ENCODE measurements at regions not wholly inside any gene's neighbourhood (a gene's known extent, or its start where the extent isn't known, plus 50 kb on each side); places are given as distances from the start of the nearest gene placed in this dataset.
"Not testable (repeated sequence)": the region's sequence is repeated elsewhere in the genome, so short reads cannot be mapped to it uniquely, and the experiment has no call there.

DNA sequence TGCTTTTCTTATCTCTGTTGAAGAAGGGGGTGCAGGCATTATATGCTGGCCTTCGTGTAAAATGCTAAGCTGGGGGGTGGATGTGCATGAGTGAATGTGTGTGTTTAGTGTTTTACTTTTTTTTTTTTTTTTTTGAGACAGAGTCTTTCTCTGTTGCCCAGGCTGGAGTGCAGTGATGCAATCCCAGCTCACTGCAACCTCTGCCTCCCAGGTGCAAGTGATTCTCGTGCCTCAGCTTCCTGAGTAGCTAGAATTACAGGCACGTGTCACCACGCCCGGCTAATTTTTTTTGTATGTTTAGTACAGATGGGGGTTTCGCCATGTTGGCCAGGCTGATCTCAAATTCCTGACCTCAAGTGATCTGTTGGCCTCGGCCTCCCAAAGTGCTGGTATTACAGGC, 55.8 kb upstream of the SCAF4 start:
- 81% methylated on average over 7 of the region's 7 CpGs for WGBS
- not testable (repeated sequence) for H3K4me1 ChIP-seq (ENCODE audit: control insufficient read depth, insufficient read depth, low read depth, low read length); H3K27ac ChIP-seq (ENCODE audit: low read length, poor library complexity, severe bottlenecking); H2BK5ac ChIP-seq (ENCODE audit: low read depth, low read length, poor library complexity, severe bottlenecking); H2AFZ ChIP-seq (ENCODE audit: low read depth, low read length); DNase-seq; H2BK15ac ChIP-seq (ENCODE audit: low read depth, poor library complexity, severe bottlenecking); H3K9me3 ChIP-seq (ENCODE audit: control insufficient read depth, low read length); H3K14ac ChIP-seq (ENCODE audit: low read length in 2 of 2); H4K91ac ChIP-seq (ENCODE audit: low read length); H3K79me1 ChIP-seq (replicated peaks; ENCODE audit: low read length, poor library complexity, severe bottlenecking); H2AK5ac ChIP-seq (ENCODE audit: low read length, severe bottlenecking); H2BK120ac ChIP-seq (ENCODE audit: low read depth, low read length); H2BK12ac ChIP-seq (ENCODE audit: low read length in 2 of 2); H3K4ac ChIP-seq (ENCODE audit: low read depth in 1 of 2, low read length in 2 of 2); H3K36me3 ChIP-seq (ENCODE audit: control insufficient read depth in 1 of 2, insufficient read depth in 2 of 2, low read depth in 1 of 2, low read length in 2 of 2); H3K18ac ChIP-seq (ENCODE audit: low read depth in 1 of 2, low read length in 2 of 2); H4K8ac ChIP-seq (ENCODE audit: low read length); H3K4me3 ChIP-seq (ENCODE audit: insufficient read depth in 1 of 2, low read depth in 1 of 2, low read length in 2 of 2); H3K23ac ChIP-seq (ENCODE audit: low read length in 2 of 2); H3K4me2 ChIP-seq (ENCODE audit: low read length, poor library complexity, severe bottlenecking); H3K9ac ChIP-seq (ENCODE audit: low read length); H3K27me3 ChIP-seq (ENCODE audit: control insufficient read depth in 1 of 2, insufficient read depth in 1 of 2, low read length in 2 of 2)

DNA sequence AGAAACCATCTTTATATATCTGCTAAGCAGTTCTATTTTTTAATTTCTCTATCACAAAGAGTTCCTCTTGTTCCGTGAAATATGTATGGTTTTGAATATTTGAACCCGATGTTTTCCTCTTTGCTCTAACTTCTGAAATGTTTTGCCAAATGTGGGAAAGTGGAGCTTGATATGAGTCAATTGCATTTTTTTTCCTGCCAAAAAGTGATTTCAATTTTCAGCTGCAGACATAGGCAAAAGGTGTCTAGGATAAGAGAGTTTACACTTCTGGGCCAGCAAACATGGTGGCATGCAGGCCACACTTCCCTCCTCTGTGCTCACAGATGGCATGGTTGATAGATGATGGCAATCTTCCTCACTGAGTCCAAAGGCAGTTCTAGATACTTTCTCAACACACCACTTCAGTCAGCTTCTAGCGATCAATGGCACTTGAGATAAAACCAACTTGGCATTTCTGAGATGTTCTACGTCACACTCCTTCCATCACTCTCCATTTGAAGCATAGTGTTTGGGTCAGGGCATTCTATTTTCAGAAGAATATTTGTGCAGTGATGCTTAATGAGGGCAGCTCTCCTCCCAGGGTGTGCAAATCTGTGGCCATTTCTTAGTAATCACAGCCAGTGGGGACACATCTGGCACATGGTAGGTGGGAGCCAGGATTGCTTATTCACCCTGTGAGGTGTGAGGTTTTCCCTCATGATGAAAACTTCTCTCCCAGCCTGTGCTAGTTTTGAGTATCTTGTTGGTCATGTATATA, 54.4 kb upstream of the SCAF4 start:
- H2BK5ac ChIP-seq (ENCODE audit: low read depth, low read length, poor library complexity, severe bottlenecking) = no peak overlapping the region
- H3K36me3 ChIP-seq (ENCODE audit: control insufficient read depth in 1 of 2, insufficient read depth in 2 of 2, low read depth in 1 of 2, low read length in 2 of 2) = no peaks in the 10 kb centered on the region
- no peak overlapping the region for H3K27ac ChIP-seq (ENCODE audit: low read length, poor library complexity, severe bottlenecking)
- H3K79me1 ChIP-seq (replicated peaks; ENCODE audit: low read length, poor library complexity, severe bottlenecking) = no peaks in the 10 kb centered on the region
- no peak for DNase-seq
- H2BK15ac ChIP-seq (ENCODE audit: low read depth, poor library complexity, severe bottlenecking) = no peak overlapping the region
- 58% methylated on average over 3 of the region's 4 CpGs for WGBS
- peaks cover 1% of the 10 kb centered on the region for H3K4me1 ChIP-seq (ENCODE audit: control insufficient read depth, insufficient read depth, low read depth, low read length)
- no peak overlapping the region for H2BK12ac ChIP-seq (ENCODE audit: low read length in 2 of 2)
- no peak overlapping the region for H2AFZ ChIP-seq (ENCODE audit: low read depth, low read length)
- H2BK120ac ChIP-seq (ENCODE audit: low read depth, low read length) = no peak overlapping the region
- H3K9me3 ChIP-seq (ENCODE audit: control insufficient read depth, low read length) = no peaks in the 10 kb centered on the region
- no peak overlapping the region for H3K23ac ChIP-seq (ENCODE audit: low read length in 2 of 2)
- no peak overlapping the region for H4K91ac ChIP-seq (ENCODE audit: low read length)
- peak overlapping the region in 1 of 2 experiments; percentile 3 for H3K4me3 ChIP-seq (ENCODE audit: insufficient read depth in 1 of 2, low read depth in 1 of 2, low read length in 2 of 2)
- H3K14ac ChIP-seq (ENCODE audit: low read length in 2 of 2) = no peak overlapping the region
- no peak overlapping the region for H3K18ac ChIP-seq (ENCODE audit: low read depth in 1 of 2, low read length in 2 of 2)
- H3K9ac ChIP-seq (ENCODE audit: low read length) = peak overlapping the region; percentile 55
- H3K4me2 ChIP-seq (ENCODE audit: low read length, poor library complexity, severe bottlenecking) = no peak overlapping the region
- H4K8ac ChIP-seq (ENCODE audit: low read length) = no peak overlapping the region
- H2AK5ac ChIP-seq (ENCODE audit: low read length, severe bottlenecking) = no peak overlapping the region
- H3K4ac ChIP-seq (ENCODE audit: low read depth in 1 of 2, low read length in 2 of 2) = no peak overlapping the region
- H3K27me3 ChIP-seq (ENCODE audit: control insufficient read depth in 1 of 2, insufficient read depth in 1 of 2, low read length in 2 of 2) = no peaks in the 10 kb centered on the region

DNA sequence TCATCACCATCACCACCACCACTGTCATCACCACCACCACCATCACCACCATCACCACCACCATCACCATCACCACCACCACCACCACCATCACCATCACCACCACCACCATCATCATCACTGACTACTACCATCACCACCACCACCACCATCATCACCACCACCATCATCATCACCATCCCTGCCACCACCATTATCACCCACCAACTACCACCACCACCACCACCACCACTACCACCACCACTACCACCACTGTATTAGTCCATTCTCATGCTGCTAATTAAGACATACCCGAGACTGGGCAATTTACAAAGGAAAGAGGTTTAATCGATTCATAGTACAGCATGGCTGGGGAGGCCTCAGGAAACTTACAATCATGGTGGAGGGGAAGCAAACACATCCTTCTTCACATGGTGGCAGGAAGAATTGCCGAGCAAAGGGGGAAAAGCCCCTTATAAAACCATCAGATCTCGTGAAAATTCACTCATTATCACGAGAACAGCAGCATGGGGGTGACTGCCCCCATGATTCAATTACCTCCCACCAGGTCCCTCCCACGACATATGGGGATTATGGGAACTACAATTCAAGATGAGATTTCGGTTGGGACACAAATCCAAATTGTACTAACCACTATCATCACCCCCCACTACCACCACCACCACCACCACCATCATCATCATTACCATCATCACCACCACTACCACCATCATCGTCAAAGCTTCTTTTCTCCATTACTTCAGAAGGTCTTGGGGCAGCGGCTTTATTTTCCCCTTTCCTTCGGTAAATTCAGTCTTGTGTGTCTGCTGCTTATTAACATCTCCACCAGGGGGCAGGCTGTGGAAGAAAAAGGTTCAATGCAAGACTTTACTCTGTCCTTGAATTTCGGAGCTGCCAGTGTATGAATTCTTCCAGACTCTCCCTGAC, 53.6 kb upstream of the SCAF4 start:
- H2AK5ac ChIP-seq (ENCODE audit: low read length, severe bottlenecking); H4K91ac ChIP-seq (ENCODE audit: low read length); H2BK120ac ChIP-seq (ENCODE audit: low read depth, low read length); H2BK5ac ChIP-seq (ENCODE audit: low read depth, low read length, poor library complexity, severe bottlenecking); H3K9me3 ChIP-seq (ENCODE audit: control insufficient read depth, low read length); H3K4me2 ChIP-seq (ENCODE audit: low read length, poor library complexity, severe bottlenecking); H3K18ac ChIP-seq (ENCODE audit: low read depth in 1 of 2, low read length in 2 of 2); H2AFZ ChIP-seq (ENCODE audit: low read depth, low read length); H3K27me3 ChIP-seq (ENCODE audit: control insufficient read depth in 1 of 2, insufficient read depth in 1 of 2, low read length in 2 of 2); H3K4me3 ChIP-seq (ENCODE audit: insufficient read depth in 1 of 2, low read depth in 1 of 2, low read length in 2 of 2); H3K4me1 ChIP-seq (ENCODE audit: control insufficient read depth, insufficient read depth, low read depth, low read length); H2BK12ac ChIP-seq (ENCODE audit: low read length in 2 of 2); H3K14ac ChIP-seq (ENCODE audit: low read length in 2 of 2); H3K4ac ChIP-seq (ENCODE audit: low read depth in 1 of 2, low read length in 2 of 2); H3K23ac ChIP-seq (ENCODE audit: low read length in 2 of 2); H3K36me3 ChIP-seq (ENCODE audit: control insufficient read depth in 1 of 2, insufficient read depth in 2 of 2, low read depth in 1 of 2, low read length in 2 of 2); H2BK15ac ChIP-seq (ENCODE audit: low read depth, poor library complexity, severe bottlenecking); H3K27ac ChIP-seq (ENCODE audit: low read length, poor library complexity, severe bottlenecking); H3K79me1 ChIP-seq (replicated peaks; ENCODE audit: low read length, poor library complexity, severe bottlenecking); H4K8ac ChIP-seq (ENCODE audit: low read length): not testable (repeated sequence)
- WGBS = 58% methylated on average over 10 of the region's 11 CpGs
- peak; percentile 59 for DNase-seq
- peak overlapping the region; percentile 55 for H3K9ac ChIP-seq (ENCODE audit: low read length)

DNA sequence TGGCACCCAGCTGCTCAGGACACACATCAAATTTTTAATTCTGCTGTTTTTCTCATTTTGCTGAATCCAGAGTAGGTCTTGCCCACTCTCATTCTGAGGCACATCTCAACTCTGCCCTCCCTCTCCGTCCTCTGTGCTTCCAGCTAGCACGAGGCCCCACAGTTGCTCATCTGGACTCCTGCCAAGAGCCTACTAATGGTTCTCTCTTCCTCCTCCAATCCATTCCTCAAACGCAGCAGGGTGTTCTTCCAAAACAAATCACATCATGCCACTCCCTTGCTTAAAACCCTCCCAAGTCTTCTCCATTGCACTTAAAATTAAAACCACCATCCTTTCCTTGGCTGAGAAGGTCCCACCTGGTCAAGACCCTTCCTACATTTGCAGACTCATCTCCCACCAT, 49.8 kb upstream of the SCAF4 start:
- peaks cover 1% of the 10 kb centered on the region for H3K4me1 ChIP-seq (ENCODE audit: control insufficient read depth, insufficient read depth, low read depth, low read length)
- WGBS = 40% methylated on average over 3 of the region's 3 CpGs
- peak; percentile 7 for DNase-seq

More for the DNA sequence above, 49.8 kb upstream of the SCAF4 start:
- no peak overlapping the region for H3K4me3 ChIP-seq (ENCODE audit: insufficient read depth in 1 of 2, low read depth in 1 of 2, low read length in 2 of 2)
- no peak overlapping the region for H3K14ac ChIP-seq (ENCODE audit: low read length in 2 of 2)
- H3K4me2 ChIP-seq (ENCODE audit: low read length, poor library complexity, severe bottlenecking) = no peak overlapping the region
- H3K9ac ChIP-seq (ENCODE audit: low read length) = peak overlapping the region; percentile 23
- H3K18ac ChIP-seq (ENCODE audit: low read depth in 1 of 2, low read length in 2 of 2) = no peak overlapping the region
- no peak overlapping the region for H3K23ac ChIP-seq (ENCODE audit: low read length in 2 of 2)
- H2AK5ac ChIP-seq (ENCODE audit: low read length, severe bottlenecking) = no peak overlapping the region
- H3K27me3 ChIP-seq (ENCODE audit: control insufficient read depth in 1 of 2, insufficient read depth in 1 of 2, low read length in 2 of 2) = no peaks in the 10 kb centered on the region
- H2AFZ ChIP-seq (ENCODE audit: low read depth, low read length) = no peak overlapping the region
- no peak overlapping the region for H2BK15ac ChIP-seq (ENCODE audit: low read depth, poor library complexity, severe bottlenecking)
- no peaks in the 10 kb centered on the region for H3K36me3 ChIP-seq (ENCODE audit: control insufficient read depth in 1 of 2, insufficient read depth in 2 of 2, low read depth in 1 of 2, low read length in 2 of 2)
- no peak overlapping the region for H4K91ac ChIP-seq (ENCODE audit: low read length)
- no peak overlapping the region for H3K4ac ChIP-seq (ENCODE audit: low read depth in 1 of 2, low read length in 2 of 2)
- no peak overlapping the region for H2BK120ac ChIP-seq (ENCODE audit: low read depth, low read length)
- no peak overlapping the region for H2BK5ac ChIP-seq (ENCODE audit: low read depth, low read length, poor library complexity, severe bottlenecking)
- no peak overlapping the region for H4K8ac ChIP-seq (ENCODE audit: low read length)
- no peak overlapping the region for H2BK12ac ChIP-seq (ENCODE audit: low read length in 2 of 2)
- H3K9me3 ChIP-seq (ENCODE audit: control insufficient read depth, low read length) = no peaks in the 10 kb centered on the region
- H3K27ac ChIP-seq (ENCODE audit: low read length, poor library complexity, severe bottlenecking) = no peak overlapping the region
- H3K79me1 ChIP-seq (replicated peaks; ENCODE audit: low read length, poor library complexity, severe bottlenecking) = no peaks in the 10 kb centered on the region

Measured in mesenchymal stem cell (in vitro differentiated cells and primary cell).